GM12872 (cell line): ENCODE measurements at regions not wholly inside any gene's neighbourhood (a gene's known extent, or its start where the extent isn't known, plus 50 kb on each side); places are given as distances from the start of the nearest gene placed in this dataset.

Source experiments
- CTCF ChIP-seq: IDR thresholded peaks from 3 replicates; pipeline ENCODE4 v1.5.1; 2011; ENCODE audit warnings: low read depth, mild to moderate bottlenecking, low read length, moderate library complexity; ENCODE audit not compliant: insufficient read depth

DNA sequence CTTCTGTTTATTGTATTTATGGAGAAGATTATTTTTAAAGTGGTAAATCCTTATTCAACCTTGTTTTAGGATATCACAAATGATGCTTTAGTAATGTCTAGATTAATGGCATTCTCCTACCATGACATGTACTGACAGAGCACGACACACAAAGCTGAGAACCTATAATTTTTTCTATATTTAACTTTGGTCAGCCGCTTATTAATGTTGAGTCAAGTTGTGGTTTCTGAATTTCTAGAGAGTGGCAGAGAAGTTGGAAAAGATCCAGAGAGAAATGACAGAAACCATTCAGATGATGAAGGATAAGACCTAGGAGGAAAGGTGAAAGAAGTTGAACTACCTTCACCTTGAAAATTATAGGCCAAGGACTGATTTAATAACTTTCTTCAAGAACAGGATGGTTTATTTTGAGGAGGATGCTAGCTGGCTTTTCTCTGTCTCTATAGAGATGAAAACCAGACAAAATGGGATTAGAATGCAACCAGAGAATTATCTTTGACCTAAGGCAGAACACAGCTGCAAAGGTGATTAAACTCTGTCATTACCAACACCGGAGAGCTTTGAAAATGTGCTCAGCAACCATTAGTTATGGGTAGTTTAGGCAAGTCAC is 62.6 kb upstream of the TSPAN5 start:
- no peak for TF ChIP-seq CTCF

- TF ChIP-seq CTCF: no peak
These were observed 58.4 kb upstream of the TSPAN5 start for GRCh38 chr4:98716796-98717195.

GRCh38 chr4:98712607-98713006 is 54.2 kb upstream of the TSPAN5 start:
- TF ChIP-seq CTCF: no peak

GRCh38 chr4:98711526-98711925 is 53.1 kb upstream of the TSPAN5 start:
- no peak for TF ChIP-seq CTCF

DNA sequence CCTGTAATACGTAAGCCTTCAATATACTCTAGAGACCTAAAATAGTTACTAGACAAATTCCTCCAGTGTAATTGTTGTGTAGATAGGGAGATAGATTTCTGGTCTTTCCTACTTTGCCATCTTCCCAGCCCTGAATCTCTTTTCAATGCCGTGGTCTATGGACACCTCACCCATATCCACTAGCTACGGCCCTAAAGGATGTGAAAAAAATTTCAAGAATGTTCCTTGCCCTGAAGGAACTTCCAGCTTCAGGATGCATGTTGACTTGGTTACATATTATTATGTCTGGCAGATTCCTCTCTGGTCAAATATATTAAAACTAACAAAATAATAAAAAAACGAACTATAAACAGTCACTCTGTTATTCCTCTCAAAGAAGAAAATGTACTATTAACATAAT is 52.4 kb upstream of the TSPAN5 start:
- TF ChIP-seq CTCF: no peak
